ENCODE measurements at regions not wholly inside any gene's neighbourhood (a gene's known extent, or its start where the extent isn't known, plus 50 kb on each side); places are given as distances from the start of the nearest gene placed in this dataset.

DNA sequence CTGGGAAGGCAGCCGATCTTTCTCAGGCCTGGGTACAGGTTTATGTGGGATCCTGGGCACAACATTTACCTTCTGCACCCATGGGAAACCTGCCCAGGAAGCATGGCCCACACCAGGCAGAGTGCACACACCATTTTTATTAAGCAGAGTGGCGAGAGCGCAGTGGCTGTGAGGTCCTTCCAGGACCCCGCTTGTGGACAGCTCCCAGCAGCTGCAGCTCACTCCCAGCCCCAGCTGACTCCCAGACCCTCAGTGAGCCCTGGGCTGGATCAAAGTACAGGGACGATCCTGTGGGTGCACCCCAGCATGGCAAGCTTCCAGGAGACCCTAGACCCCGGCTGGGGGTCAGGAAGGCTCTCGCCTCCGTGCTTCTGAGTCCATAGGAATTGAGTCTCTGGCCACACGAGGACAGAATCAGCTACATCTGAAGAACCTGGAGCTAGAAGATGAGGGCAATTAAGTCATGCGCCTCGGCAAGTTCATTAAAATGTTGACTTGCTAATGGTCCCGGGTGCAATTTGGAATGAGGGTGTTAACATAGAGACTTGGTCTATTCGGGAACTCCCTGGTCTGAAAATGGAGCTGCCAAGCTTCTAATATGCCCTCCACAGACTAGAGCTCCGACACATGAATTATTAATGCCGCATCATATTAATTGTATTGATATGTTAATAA, 65.4 kb upstream of the SLCO4A1 start (continued):
- TF ChIP-seq ZNF607 (CRISPR knock-in tag; IDR thresholded peaks at IDR 0.05; ENCODE audit: borderline replicate concordance) (peak; percentile 69; the same call in 1 of the 2 replicates), ZC3H4 (CRISPR knock-in tag; IDR thresholded peaks at IDR 0.05; ENCODE audit: borderline replicate concordance) (no peak), MTA3 (CRISPR knock-in tag; IDR thresholded peaks at IDR 0.05) (no peak), MEIS2 (CRISPR knock-in tag; IDR thresholded peaks at IDR 0.05) (peak; percentile 58; the same call in 1 of the 2 replicates), NPAS2 (CRISPR knock-in tag; IDR thresholded peaks at IDR 0.05; ENCODE audit: borderline replicate concordance) (peak; percentile 77; the same call in 1 of the 2 replicates), BHLHE40 (IDR thresholded peaks at IDR 0.05; ENCODE audit: low read length) (no peak), STAT5B (CRISPR knock-in tag; IDR thresholded peaks at IDR 0.05) (0 out of 2 replicates have a peak, but pooled peaks have one; percentile 46), ZNF34 (CRISPR knock-in tag; IDR thresholded peaks at IDR 0.05; ENCODE audit: borderline replicate concordance) (no peak), SIN3A (IDR thresholded peaks at IDR 0.05; ENCODE audit: borderline replicate concordance, low read depth, low read length) (peak; percentile 89; the same call in 1 of the 2 replicates), ZNF737 (CRISPR knock-in tag; IDR thresholded peaks at IDR 0.05; ENCODE audit: borderline replicate concordance) (no peak), NFYB (CRISPR knock-in tag; IDR thresholded peaks at IDR 0.05) (no peak), ZNF451 (CRISPR knock-in tag; IDR thresholded peaks at IDR 0.05) (no peak), ZNF878 (CRISPR knock-in tag; IDR thresholded peaks at IDR 0.05) (no peak), RARA (CRISPR knock-in tag; IDR thresholded peaks at IDR 0.05) (peak; percentile 33; the same call in 1 of the 2 replicates), ZFYVE20 (CRISPR knock-in tag; IDR thresholded peaks at IDR 0.05; ENCODE audit: borderline replicate concordance, low read depth) (no peak), TMF1 (CRISPR knock-in tag; IDR thresholded peaks at IDR 0.05; ENCODE audit: low read depth) (no peak), SNAI1 (CRISPR knock-in tag; IDR thresholded peaks at IDR 0.05; ENCODE audit: borderline replicate concordance) (no peak), ZNF205 (CRISPR knock-in tag; IDR thresholded peaks at IDR 0.05) (no peak), ZNF280D (CRISPR knock-in tag; IDR thresholded peaks at IDR 0.05) (no peak), ZNF207 (IDR thresholded peaks at IDR 0.05; ENCODE audit: borderline replicate concordance) (no peak), FOXK2 (IDR thresholded peaks at IDR 0.05) (no peak), ZSCAN21 (CRISPR knock-in tag; IDR thresholded peaks at IDR 0.05; ENCODE audit: borderline replicate concordance) (0 out of 2 replicates have a peak, but pooled peaks have one; percentile 56), POGZ (CRISPR knock-in tag; IDR thresholded peaks at IDR 0.05) (no peak), PAXIP1 (CRISPR knock-in tag; conservative IDR thresholded peaks at IDR 0.05) (no peak), ELF3 (CRISPR knock-in tag; IDR thresholded peaks at IDR 0.05) (no peak), EEA1 (CRISPR knock-in tag; IDR thresholded peaks at IDR 0.05; ENCODE audit: borderline replicate concordance) (0 out of 2 replicates have a peak, but pooled peaks have one; percentile 40)

Data from HepG2 (cell line).